ENCODE measurements at regions not wholly inside any gene's neighbourhood (a gene's known extent, or its start where the extent isn't known, plus 50 kb on each side); places are given as distances from the start of the nearest gene placed in this dataset.

GRCh38 chr10:123519861-123520260 is 146.3 kb upstream of the GPR26 start:
- Histone ChIP-seq H3K9ac (ENCODE audit: insufficient read depth in 1 of 2, low read depth in 2 of 2, low read length in 2 of 2) (no peak overlapping the region), H3K27ac (ENCODE audit: extremely low read depth, low read depth, low read length) (no peak overlapping the region), H3K9me3 (replicated peaks; ENCODE audit: control insufficient read depth, insufficient read depth, low read depth, low read length) (no peaks in the 10 kb centered on the region), H4K20me1 (replicated peaks; ENCODE audit: control insufficient read depth, insufficient read depth, low read length) (no peaks in the 10 kb centered on the region), H3K36me3 (ENCODE audit: control insufficient read depth, insufficient read depth, low read length) (no peaks in the 10 kb centered on the region), H2AFZ (ENCODE audit: low read depth, low read length) (no peak overlapping the region), H3K4me1 (replicated peaks in 1 of 2; ENCODE audit: control insufficient read depth in 2 of 2, insufficient read depth in 2 of 2, low read length in 2 of 2) (no peaks in the 10 kb centered on the region), H3K4me2 (ENCODE audit: insufficient read depth, low read length) (no peak overlapping the region), H3K4me3 (no peak overlapping the region), H3K27me3 (ENCODE audit: control insufficient read depth in 2 of 2, insufficient read depth in 2 of 2, low read length in 2 of 2) (peaks cover 0 to 7% of the 10 kb centered on the region in 2 experiments; a peak in 1 of 5 replicates), H3K9me1 (ENCODE audit: control insufficient read depth, insufficient read depth, low read length) (no peaks in the 10 kb centered on the region), H3K79me2 (ENCODE audit: control insufficient read depth, insufficient read depth, low read length) (no peaks in the 10 kb centered on the region)
- no peak for ATAC-seq
- in situ Hi-C loops (cut with MboI), result no loop called here
- CTCF ChIA-PET (ENCODE audit: low intra/inter-chr PET ratio), result no interaction called here
- intact Hi-C loops (cut with micrococcal nuclease), result loop anchor here (10.0 kb wide), 1 partner anchor 65 kb away; no protein-coding TSS in a partner anchor
- no peak for TF ChIP-seq ZNF347 (CRISPR knock-in tag; IDR thresholded peaks at IDR 0.05; ENCODE audit: low read depth)
- no peak for TF ChIP-seq OTX1 (CRISPR knock-in tag; IDR thresholded peaks at IDR 0.05)
- no peak for TF ChIP-seq ARHGAP35 (IDR thresholded peaks at IDR 0.05; ENCODE audit: partially characterized antibody)
- TF ChIP-seq CXXC5 (CRISPR knock-in tag; IDR thresholded peaks at IDR 0.05), result no peak
- no peak for TF ChIP-seq SMAD1 (IDR thresholded peaks at IDR 0.05; ENCODE audit: low read depth, low read length, partially characterized antibody)
- TF ChIP-seq ZBTB11 (CRISPR knock-in tag; IDR thresholded peaks at IDR 0.05), result no peak
- BruUV-seq (replicated peaks), result no TSS peak
- no peak for FAIRE-seq
- no peak for DNase-seq (ENCODE audit: extremely low read depth in 1 of 4, low spot score in 3 of 4)
- POLR2A ChIA-PET, result no interaction called here
- 5% methylated on average over 5 of the region's 6 CpGs for WGBS (ENCODE audit: insufficient coverage, low coverage, missing lambda C conversion rate)
